ENCODE measurements at regions not wholly inside any gene's neighbourhood (a gene's known extent, or its start where the extent isn't known, plus 50 kb on each side); places are given as distances from the start of the nearest gene placed in this dataset.
"Not testable (repeated sequence)": the region's sequence is repeated elsewhere in the genome, so short reads cannot be mapped to it uniquely, and the experiment has no call there.

GRCh38 chr3:8355346-8355745 is 146.3 kb upstream of the LMCD1 start:
- Histone ChIP-seq H3K27ac (ENCODE audit: low read depth in 1 of 3, low read length in 2 of 3) (no peak overlapping the region), H3K4me3 (ENCODE audit: low read depth in 1 of 3, low read length in 3 of 3) (no peak overlapping the region), H3K36me3 (ENCODE audit: control insufficient read depth in 3 of 3, insufficient read depth in 2 of 3, low read depth in 1 of 3, low read length in 3 of 3) (no peaks in the 10 kb centered on the region), H3K27me3 (ENCODE audit: control insufficient read depth in 3 of 3, insufficient read depth in 3 of 3, low read length in 3 of 3) (no peaks in the 10 kb centered on the region), H3K9me3 (ENCODE audit: control insufficient read depth in 2 of 2, insufficient read depth in 1 of 2, low read depth in 1 of 2, low read length in 1 of 2) (peaks cover 0 to 1% of the 10 kb centered on the region in 2 donors), H3K4me1 (ENCODE audit: control insufficient read depth in 3 of 3, insufficient read depth in 2 of 3, low read depth in 1 of 3, low read length in 2 of 3) (no peaks in the 10 kb centered on the region)
- FAIRE-seq (no peak), DNase-seq (no peak)
- WGBS, 3 donors: 97 to 100% (median 97%) methylated on average over 1 of the region's 1 CpG

DNA sequence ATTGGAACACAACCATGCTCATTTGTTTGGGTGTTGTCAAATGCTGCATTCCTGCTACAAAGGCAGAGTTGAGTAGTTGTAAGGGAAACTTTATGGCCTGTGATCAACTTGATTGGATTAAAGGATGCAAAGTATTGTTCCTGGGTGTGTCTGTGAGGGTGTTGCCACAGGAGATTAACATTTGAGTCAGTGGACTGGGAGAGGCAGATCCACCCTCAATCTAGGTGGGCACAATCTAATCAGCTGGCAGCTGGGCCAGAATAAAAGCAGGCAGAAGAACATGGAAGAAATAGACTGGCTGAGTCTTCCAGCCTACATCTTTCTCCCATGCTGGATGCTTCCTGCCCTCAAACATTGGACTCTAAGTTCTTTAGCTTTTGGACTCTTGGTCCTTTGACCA is 145.6 kb upstream of the LMCD1 start:
- H3K4me3 ChIP-seq (ENCODE audit: low read depth in 1 of 3, low read length in 3 of 3); FAIRE-seq; H3K27me3 ChIP-seq (ENCODE audit: control insufficient read depth in 3 of 3, insufficient read depth in 3 of 3, low read length in 3 of 3): not testable (repeated sequence)

DNA sequence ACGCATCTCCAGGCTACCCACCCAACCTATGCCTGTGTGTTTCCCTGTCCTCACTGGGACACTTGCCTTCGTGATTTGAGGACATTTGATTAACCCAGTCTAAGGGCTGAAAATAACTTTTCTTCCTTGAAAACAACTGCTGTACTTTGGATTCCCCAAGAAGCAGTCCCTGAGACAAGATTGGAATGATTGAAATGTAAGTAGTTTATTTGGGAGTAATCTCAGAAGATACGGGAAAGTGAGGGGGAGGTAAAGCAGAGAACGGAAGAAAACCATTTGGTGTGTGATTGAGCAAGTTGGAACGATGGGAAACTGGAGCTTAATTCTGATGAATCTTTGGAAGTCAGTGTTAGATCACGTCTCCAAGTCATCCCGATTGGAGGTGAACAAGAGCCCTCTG is 143.8 kb upstream of the LMCD1 start:
- no peak for FAIRE-seq
- 79 to 88% (median 84%) methylated on average over 7 of the region's 7 CpGs for WGBS, 3 donors
- peak overlapping the region in 1 of 3 donors; percentile 32 for H3K27ac ChIP-seq (ENCODE audit: low read depth in 1 of 3, low read length in 2 of 3)

More for the DNA sequence above, 145.6 kb upstream of the LMCD1 start:
- not testable (repeated sequence) for H3K36me3 ChIP-seq (ENCODE audit: control insufficient read depth in 3 of 3, insufficient read depth in 2 of 3, low read depth in 1 of 3, low read length in 3 of 3); H3K4me1 ChIP-seq (ENCODE audit: control insufficient read depth in 3 of 3, insufficient read depth in 2 of 3, low read depth in 1 of 3, low read length in 2 of 3); H3K27ac ChIP-seq (ENCODE audit: low read depth in 1 of 3, low read length in 2 of 3); DNase-seq; H3K9me3 ChIP-seq (ENCODE audit: control insufficient read depth in 2 of 2, insufficient read depth in 1 of 2, low read depth in 1 of 2, low read length in 1 of 2)

GRCh38 chr3:8359133-8359532 is 142.5 kb upstream of the LMCD1 start:
- DNase-seq: no peak
- no peaks in the 10 kb centered on the region for H3K27me3 ChIP-seq (ENCODE audit: control insufficient read depth in 3 of 3, insufficient read depth in 3 of 3, low read length in 3 of 3)
- no peak overlapping the region for H3K27ac ChIP-seq (ENCODE audit: low read depth in 1 of 3, low read length in 2 of 3)
- H3K9me3 ChIP-seq (ENCODE audit: control insufficient read depth in 2 of 2, insufficient read depth in 1 of 2, low read depth in 1 of 2, low read length in 1 of 2): peaks cover 0 to 1% of the 10 kb centered on the region in 2 donors
- WGBS, 3 donors: 82 to 95% (median 84%) methylated on average over 1 of the region's 1 CpG
- no peaks in the 10 kb centered on the region for H3K36me3 ChIP-seq (ENCODE audit: control insufficient read depth in 3 of 3, insufficient read depth in 2 of 3, low read depth in 1 of 3, low read length in 3 of 3)
- no peaks in the 10 kb centered on the region for H3K4me1 ChIP-seq (ENCODE audit: control insufficient read depth in 3 of 3, insufficient read depth in 2 of 3, low read depth in 1 of 3, low read length in 2 of 3)
- H3K4me3 ChIP-seq (ENCODE audit: low read depth in 1 of 3, low read length in 3 of 3): no peak overlapping the region
- no peak for FAIRE-seq

More for the DNA sequence above, 143.8 kb upstream of the LMCD1 start:
- H3K4me1 ChIP-seq (ENCODE audit: control insufficient read depth in 3 of 3, insufficient read depth in 2 of 3, low read depth in 1 of 3, low read length in 2 of 3): no peaks in the 10 kb centered on the region
- no peaks in the 10 kb centered on the region for H3K27me3 ChIP-seq (ENCODE audit: control insufficient read depth in 3 of 3, insufficient read depth in 3 of 3, low read length in 3 of 3)
- no peak overlapping the region for H3K4me3 ChIP-seq (ENCODE audit: low read depth in 1 of 3, low read length in 3 of 3)
- no peak for DNase-seq
- H3K36me3 ChIP-seq (ENCODE audit: control insufficient read depth in 3 of 3, insufficient read depth in 2 of 3, low read depth in 1 of 3, low read length in 3 of 3): no peaks in the 10 kb centered on the region
- H3K9me3 ChIP-seq (ENCODE audit: control insufficient read depth in 2 of 2, insufficient read depth in 1 of 2, low read depth in 1 of 2, low read length in 1 of 2): peaks cover 0 to 1% of the 10 kb centered on the region in 2 donors

DNA sequence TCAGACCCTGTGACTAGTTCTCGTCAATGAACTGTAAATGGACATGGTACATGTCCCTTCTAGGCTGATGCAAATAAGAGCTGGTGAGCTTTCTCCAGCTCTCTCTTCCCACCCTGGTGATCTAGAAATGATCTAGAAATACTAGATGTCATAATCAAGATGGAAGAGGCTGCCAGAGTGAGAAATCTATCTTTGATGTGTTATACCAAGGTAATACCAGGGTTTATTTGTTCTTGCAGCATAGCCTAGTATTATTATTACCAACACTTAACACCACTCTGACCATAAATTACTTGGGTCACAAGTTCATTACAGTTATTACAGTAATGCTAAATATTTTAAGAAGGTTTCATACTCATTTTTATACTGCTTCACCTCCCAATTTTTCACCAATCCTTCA is 138.4 kb upstream of the LMCD1 start:
- FAIRE-seq: no peak
- Histone ChIP-seq H3K4me3 (ENCODE audit: low read depth in 1 of 3, low read length in 3 of 3) (no peak overlapping the region), H3K27ac (ENCODE audit: low read depth in 1 of 3, low read length in 2 of 3) (no peak overlapping the region), H3K4me1 (ENCODE audit: control insufficient read depth in 3 of 3, insufficient read depth in 2 of 3, low read depth in 1 of 3, low read length in 2 of 3) (no peaks in the 10 kb centered on the region), H3K27me3 (ENCODE audit: control insufficient read depth in 3 of 3, insufficient read depth in 3 of 3, low read length in 3 of 3) (no peaks in the 10 kb centered on the region), H3K36me3 (ENCODE audit: control insufficient read depth in 3 of 3, insufficient read depth in 2 of 3, low read depth in 1 of 3, low read length in 3 of 3) (no peaks in the 10 kb centered on the region), H3K9me3 (ENCODE audit: control insufficient read depth in 2 of 2, insufficient read depth in 1 of 2, low read depth in 1 of 2, low read length in 1 of 2) (no peaks in the 10 kb centered on the region)
- 83 to 90% (median 88%) methylated on average over 1 of the region's 1 CpG for WGBS, 3 donors
- no peak for DNase-seq

DNA sequence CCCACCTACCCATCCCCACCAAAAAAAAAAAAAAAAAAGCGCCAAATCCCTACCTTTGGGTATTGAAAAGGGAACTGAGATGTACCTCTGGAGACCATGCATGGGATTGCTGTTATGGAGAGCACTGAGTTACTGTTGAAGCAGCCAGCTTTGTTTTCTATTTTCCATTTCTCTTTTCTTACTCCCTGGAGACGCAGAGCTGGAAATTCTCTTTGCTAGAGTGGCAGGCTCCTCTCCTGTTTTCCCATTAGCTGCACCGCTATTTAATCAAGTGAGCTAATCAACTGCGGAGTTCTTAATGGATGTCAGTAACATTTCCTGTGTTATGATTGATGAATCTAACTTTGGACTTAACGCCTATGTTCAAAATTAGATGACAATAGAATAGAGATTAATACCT is 136.1 kb upstream of the LMCD1 start:
- 66 to 75% (median 73%) methylated on average over 5 of the region's 5 CpGs for WGBS, 3 donors
- H3K9me3 ChIP-seq (ENCODE audit: control insufficient read depth in 2 of 2, insufficient read depth in 1 of 2, low read depth in 1 of 2, low read length in 1 of 2): no peaks in the 10 kb centered on the region
- DNase-seq (no peak), FAIRE-seq (no peak)
- H3K36me3 ChIP-seq (ENCODE audit: control insufficient read depth in 3 of 3, insufficient read depth in 2 of 3, low read depth in 1 of 3, low read length in 3 of 3): no peaks in the 10 kb centered on the region
- H3K27me3 ChIP-seq (ENCODE audit: control insufficient read depth in 3 of 3, insufficient read depth in 3 of 3, low read length in 3 of 3): no peaks in the 10 kb centered on the region
- no peak overlapping the region for H3K4me3 ChIP-seq (ENCODE audit: low read depth in 1 of 3, low read length in 3 of 3)
- no peaks in the 10 kb centered on the region for H3K4me1 ChIP-seq (ENCODE audit: control insufficient read depth in 3 of 3, insufficient read depth in 2 of 3, low read depth in 1 of 3, low read length in 2 of 3)
- H3K27ac ChIP-seq (ENCODE audit: low read depth in 1 of 3, low read length in 2 of 3): no peak overlapping the region

DNA sequence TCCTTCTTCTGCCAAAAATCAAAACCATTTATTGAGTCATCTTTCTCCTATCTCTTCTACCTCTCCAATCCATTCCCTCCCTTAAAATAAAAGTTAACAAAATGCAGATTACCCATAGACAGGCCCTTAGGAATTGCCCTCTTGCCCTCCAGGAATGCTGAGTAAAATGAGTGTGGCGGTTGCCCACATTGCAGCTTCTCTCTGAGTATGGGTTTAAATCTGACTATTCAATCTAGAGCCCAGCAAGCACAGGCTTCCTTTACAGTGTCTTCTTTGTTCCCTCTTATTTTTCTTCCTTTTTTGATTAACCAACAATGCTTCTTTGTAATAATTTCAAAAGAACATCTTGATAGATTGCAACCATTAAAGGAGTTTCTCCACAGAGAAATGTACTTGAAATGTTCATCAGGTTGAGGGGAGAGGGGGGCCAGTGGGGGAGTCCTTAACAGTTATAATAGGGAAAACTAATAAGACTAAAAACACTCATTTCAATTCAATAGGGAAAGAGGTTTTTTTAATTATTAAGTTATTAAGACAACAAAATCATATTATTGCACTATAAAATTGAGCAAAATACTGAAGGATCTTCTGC is 135.3 kb upstream of the LMCD1 start:
- Histone ChIP-seq H3K36me3 (ENCODE audit: control insufficient read depth in 3 of 3, insufficient read depth in 2 of 3, low read depth in 1 of 3, low read length in 3 of 3) (no peaks in the 10 kb centered on the region), H3K27me3 (ENCODE audit: control insufficient read depth in 3 of 3, insufficient read depth in 3 of 3, low read length in 3 of 3) (no peaks in the 10 kb centered on the region), H3K27ac (ENCODE audit: low read depth in 1 of 3, low read length in 2 of 3) (no peak overlapping the region), H3K4me3 (ENCODE audit: low read depth in 1 of 3, low read length in 3 of 3) (no peak overlapping the region), H3K9me3 (ENCODE audit: control insufficient read depth in 2 of 2, insufficient read depth in 1 of 2, low read depth in 1 of 2, low read length in 1 of 2) (no peaks in the 10 kb centered on the region), H3K4me1 (ENCODE audit: control insufficient read depth in 3 of 3, insufficient read depth in 2 of 3, low read depth in 1 of 3, low read length in 2 of 3) (no peaks in the 10 kb centered on the region)
- FAIRE-seq (no peak), DNase-seq (no peak)
- WGBS, 3 donors: 59 to 84% (median 64%) methylated on average over 1 of the region's 1 CpG

DNA sequence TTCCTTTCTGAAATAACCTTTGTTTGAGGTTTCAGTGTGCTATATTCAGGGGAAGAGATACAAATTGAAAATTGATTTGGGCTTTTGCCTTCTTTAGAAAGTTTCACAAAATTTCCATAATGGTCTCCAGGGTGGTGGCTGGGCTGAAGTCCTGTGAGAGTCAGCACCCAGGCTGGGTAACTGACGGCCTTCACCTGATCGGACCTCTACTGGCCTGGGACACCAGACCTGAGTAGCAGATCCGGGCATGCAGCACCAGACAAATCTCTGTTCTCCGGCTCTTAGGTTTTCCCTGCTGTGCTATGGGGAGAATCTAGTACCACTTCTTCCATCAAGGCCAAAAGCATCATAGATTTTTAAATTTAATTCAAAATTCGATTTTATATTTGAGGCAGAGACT is 133.0 kb upstream of the LMCD1 start:
- no peak overlapping the region for H3K4me3 ChIP-seq (ENCODE audit: low read depth in 1 of 3, low read length in 3 of 3)
- WGBS, 3 donors: 77 to 89% (median 78%) methylated on average over 5 of the region's 5 CpGs
- no peak for DNase-seq
- peaks cover 0 to 4% of the 10 kb centered on the region in 2 donors for H3K9me3 ChIP-seq (ENCODE audit: control insufficient read depth in 2 of 2, insufficient read depth in 1 of 2, low read depth in 1 of 2, low read length in 1 of 2)
- FAIRE-seq: no peak
- H3K4me1 ChIP-seq (ENCODE audit: control insufficient read depth in 3 of 3, insufficient read depth in 2 of 3, low read depth in 1 of 3, low read length in 2 of 3): no peaks in the 10 kb centered on the region
- H3K36me3 ChIP-seq (ENCODE audit: control insufficient read depth in 3 of 3, insufficient read depth in 2 of 3, low read depth in 1 of 3, low read length in 3 of 3): no peaks in the 10 kb centered on the region
- no peaks in the 10 kb centered on the region for H3K27me3 ChIP-seq (ENCODE audit: control insufficient read depth in 3 of 3, insufficient read depth in 3 of 3, low read length in 3 of 3)
- no peak overlapping the region for H3K27ac ChIP-seq (ENCODE audit: low read depth in 1 of 3, low read length in 2 of 3)

- Histone ChIP-seq H3K27ac (ENCODE audit: low read depth in 1 of 3, low read length in 2 of 3) (no peak overlapping the region), H3K4me1 (ENCODE audit: control insufficient read depth in 3 of 3, insufficient read depth in 2 of 3, low read depth in 1 of 3, low read length in 2 of 3) (no peaks in the 10 kb centered on the region), H3K9me3 (ENCODE audit: control insufficient read depth in 2 of 2, insufficient read depth in 1 of 2, low read depth in 1 of 2, low read length in 1 of 2) (peaks cover 0 to 4% of the 10 kb centered on the region in 2 donors), H3K36me3 (ENCODE audit: control insufficient read depth in 3 of 3, insufficient read depth in 2 of 3, low read depth in 1 of 3, low read length in 3 of 3) (no peaks in the 10 kb centered on the region), H3K4me3 (ENCODE audit: low read depth in 1 of 3, low read length in 3 of 3) (no peak overlapping the region), H3K27me3 (ENCODE audit: control insufficient read depth in 3 of 3, insufficient read depth in 3 of 3, low read length in 3 of 3) (no peaks in the 10 kb centered on the region)
- WGBS, 3 donors: 82 to 97% (median 88%) methylated on average over 1 of the region's 1 CpG
- DNase-seq (no peak), FAIRE-seq (no peak)
Observed at GRCh38 chr3:8369638-8370037, 132.0 kb upstream of the LMCD1 start.

Measured in small intestine (tissue), 7 donors.